ENCODE measurements at regions not wholly inside any gene's neighbourhood (a gene's known extent, or its start where the extent isn't known, plus 50 kb on each side); places are given as distances from the start of the nearest gene placed in this dataset.

GRCh38 chr21:35754583-35754982, 305.7 kb downstream of the SETD4 start:
- no peaks in the 10 kb centered on the region for H3K36me3 ChIP-seq (ENCODE audit: control insufficient read depth, insufficient read depth, low read length)
- H3K27me3 ChIP-seq (ENCODE audit: control insufficient read depth, insufficient read depth, low read length): no peaks in the 10 kb centered on the region
- H3K4me1 ChIP-seq (ENCODE audit: control insufficient read depth, insufficient read depth, low read length): no peaks in the 10 kb centered on the region
- H3K9me3 ChIP-seq (ENCODE audit: control insufficient read depth, insufficient read depth, low read length): no peaks in the 10 kb centered on the region
- WGBS (ENCODE audit: insufficient coverage, insufficient read length): no CpG with 5 or more reads among the region's 2 CpGs
- no peak overlapping the region for H3K4me3 ChIP-seq (ENCODE audit: low read length)
- no peak overlapping the region for H3K27ac ChIP-seq (ENCODE audit: low read length)
- no peak for DNase-seq (ENCODE audit: low read depth, low spot score)

GRCh38 chr21:35753308-35753707, 307.0 kb downstream of the SETD4 start:
- Histone ChIP-seq H3K27ac (ENCODE audit: low read length) (no peak overlapping the region), H3K9me3 (ENCODE audit: control insufficient read depth, insufficient read depth, low read length) (no peaks in the 10 kb centered on the region), H3K27me3 (ENCODE audit: control insufficient read depth, insufficient read depth, low read length) (no peaks in the 10 kb centered on the region), H3K4me3 (ENCODE audit: low read length) (no peak overlapping the region), H3K4me1 (ENCODE audit: control insufficient read depth, insufficient read depth, low read length) (no peaks in the 10 kb centered on the region), H3K36me3 (ENCODE audit: control insufficient read depth, insufficient read depth, low read length) (no peaks in the 10 kb centered on the region)
- DNase-seq (ENCODE audit: low read depth, low spot score): no peak
- WGBS (ENCODE audit: insufficient coverage, insufficient read length): no CpG with 5 or more reads among the region's 2 CpGs

- H3K36me3 ChIP-seq (ENCODE audit: control insufficient read depth, insufficient read depth, low read length): no peaks in the 10 kb centered on the region
- DNase-seq (ENCODE audit: low read depth, low spot score): no peak
- H3K9me3 ChIP-seq (ENCODE audit: control insufficient read depth, insufficient read depth, low read length): no peaks in the 10 kb centered on the region
- H3K27me3 ChIP-seq (ENCODE audit: control insufficient read depth, insufficient read depth, low read length): no peaks in the 10 kb centered on the region
- H3K4me3 ChIP-seq (ENCODE audit: low read length): no peak overlapping the region
- no peaks in the 10 kb centered on the region for H3K4me1 ChIP-seq (ENCODE audit: control insufficient read depth, insufficient read depth, low read length)
- H3K27ac ChIP-seq (ENCODE audit: low read length): no peak overlapping the region
Measured at GRCh38 chr21:35751171-35751570, 309.2 kb downstream of the SETD4 start.

- no peaks in the 10 kb centered on the region for H3K9me3 ChIP-seq (ENCODE audit: control insufficient read depth, insufficient read depth, low read length)
- no peak overlapping the region for H3K4me3 ChIP-seq (ENCODE audit: low read length)
- H3K4me1 ChIP-seq (ENCODE audit: control insufficient read depth, insufficient read depth, low read length): no peaks in the 10 kb centered on the region
- no CpG with 5 or more reads among the region's 3 CpGs for WGBS (ENCODE audit: insufficient coverage, insufficient read length)
- no peaks in the 10 kb centered on the region for H3K36me3 ChIP-seq (ENCODE audit: control insufficient read depth, insufficient read depth, low read length)
- H3K27me3 ChIP-seq (ENCODE audit: control insufficient read depth, insufficient read depth, low read length): no peaks in the 10 kb centered on the region
- no peak overlapping the region for H3K27ac ChIP-seq (ENCODE audit: low read length)
- DNase-seq (ENCODE audit: low read depth, low spot score): no peak
Measured at GRCh38 chr21:35749904-35750303, 310.4 kb downstream of the SETD4 start.

GRCh38 chr21:35748678-35749314, 311.5 kb downstream of the SETD4 start:
- no peaks in the 10 kb centered on the region for H3K9me3 ChIP-seq (ENCODE audit: control insufficient read depth, insufficient read depth, low read length)
- H3K27me3 ChIP-seq (ENCODE audit: control insufficient read depth, insufficient read depth, low read length): no peaks in the 10 kb centered on the region
- no peaks in the 10 kb centered on the region for H3K36me3 ChIP-seq (ENCODE audit: control insufficient read depth, insufficient read depth, low read length)
- H3K4me3 ChIP-seq (ENCODE audit: low read length): no peak overlapping the region
- no CpG with 5 or more reads among the region's 3 CpGs for WGBS (ENCODE audit: insufficient coverage, insufficient read length)
- no peak overlapping the region for H3K27ac ChIP-seq (ENCODE audit: low read length)
- no peaks in the 10 kb centered on the region for H3K4me1 ChIP-seq (ENCODE audit: control insufficient read depth, insufficient read depth, low read length)
- no peak for DNase-seq (ENCODE audit: low read depth, low spot score)

- no peak for DNase-seq (ENCODE audit: low read depth, low spot score)
- WGBS (ENCODE audit: insufficient coverage, insufficient read length): no CpG with 5 or more reads among the region's 4 CpGs
- Histone ChIP-seq H3K4me1 (ENCODE audit: control insufficient read depth, insufficient read depth, low read length) (no peaks in the 10 kb centered on the region), H3K4me3 (ENCODE audit: low read length) (no peak overlapping the region), H3K9me3 (ENCODE audit: control insufficient read depth, insufficient read depth, low read length) (no peaks in the 10 kb centered on the region), H3K36me3 (ENCODE audit: control insufficient read depth, insufficient read depth, low read length) (no peaks in the 10 kb centered on the region), H3K27ac (ENCODE audit: low read length) (no peak overlapping the region), H3K27me3 (ENCODE audit: control insufficient read depth, insufficient read depth, low read length) (no peaks in the 10 kb centered on the region)
Measured at GRCh38 chr21:35743571-35743970, 316.8 kb downstream of the SETD4 start.

- Histone ChIP-seq H3K4me1 (ENCODE audit: control insufficient read depth, insufficient read depth, low read length) (no peaks in the 10 kb centered on the region), H3K27ac (ENCODE audit: low read length) (no peak overlapping the region), H3K27me3 (ENCODE audit: control insufficient read depth, insufficient read depth, low read length) (no peaks in the 10 kb centered on the region), H3K36me3 (ENCODE audit: control insufficient read depth, insufficient read depth, low read length) (no peaks in the 10 kb centered on the region), H3K4me3 (ENCODE audit: low read length) (no peak overlapping the region), H3K9me3 (ENCODE audit: control insufficient read depth, insufficient read depth, low read length) (no peaks in the 10 kb centered on the region)
- DNase-seq (ENCODE audit: low read depth, low spot score): no peak
- WGBS (ENCODE audit: insufficient coverage, insufficient read length): no CpG with 5 or more reads among the region's 8 CpGs
Measured at GRCh38 chr21:35738347-35738961, 321.9 kb downstream of the SETD4 start.

- DNase-seq (ENCODE audit: low read depth, low spot score): no peak
- no CpG with 5 or more reads among the region's 6 CpGs for WGBS (ENCODE audit: insufficient coverage, insufficient read length)
- no peaks in the 10 kb centered on the region for H3K9me3 ChIP-seq (ENCODE audit: control insufficient read depth, insufficient read depth, low read length)
- H3K36me3 ChIP-seq (ENCODE audit: control insufficient read depth, insufficient read depth, low read length): no peaks in the 10 kb centered on the region
- H3K27ac ChIP-seq (ENCODE audit: low read length): no peak overlapping the region
- H3K4me1 ChIP-seq (ENCODE audit: control insufficient read depth, insufficient read depth, low read length): no peaks in the 10 kb centered on the region
- no peaks in the 10 kb centered on the region for H3K27me3 ChIP-seq (ENCODE audit: control insufficient read depth, insufficient read depth, low read length)
- no peak overlapping the region for H3K4me3 ChIP-seq (ENCODE audit: low read length)
Measured at GRCh38 chr21:35737899-35738346, 322.4 kb downstream of the SETD4 start.

DNA sequence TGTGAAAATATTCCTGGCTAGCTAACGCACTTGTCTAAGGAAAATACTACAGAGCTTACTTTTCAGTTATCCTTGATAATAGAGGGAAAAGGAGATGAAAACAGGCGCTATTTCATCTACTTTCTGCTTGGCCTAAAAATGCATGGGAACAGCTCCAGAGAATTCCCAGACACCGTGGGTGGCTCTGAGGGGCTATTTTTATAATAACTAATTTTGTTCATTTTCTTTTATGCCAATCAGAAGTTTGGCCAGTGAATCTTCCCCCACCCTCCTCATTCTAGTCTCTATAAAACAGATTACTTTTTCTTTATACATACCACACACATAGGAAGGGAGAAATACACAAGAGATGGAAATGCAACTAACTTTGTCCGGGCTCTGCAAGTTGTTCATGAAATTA, 322.9 kb downstream of the SETD4 start:
- no peak for DNase-seq (ENCODE audit: low read depth, low spot score)
- Histone ChIP-seq H3K27me3 (ENCODE audit: control insufficient read depth, insufficient read depth, low read length) (0 out of 2 replicates have a peak, but pooled peaks cover 1% of the 10 kb centered on the region), H3K4me1 (ENCODE audit: control insufficient read depth, insufficient read depth, low read length) (no peaks in the 10 kb centered on the region), H3K4me3 (ENCODE audit: low read length) (no peak overlapping the region), H3K36me3 (ENCODE audit: control insufficient read depth, insufficient read depth, low read length) (no peaks in the 10 kb centered on the region), H3K9me3 (ENCODE audit: control insufficient read depth, insufficient read depth, low read length) (no peaks in the 10 kb centered on the region), H3K27ac (ENCODE audit: low read length) (no peak overlapping the region)
- WGBS (ENCODE audit: insufficient coverage, insufficient read length): no CpG with 5 or more reads among the region's 4 CpGs

- H3K4me1 ChIP-seq (ENCODE audit: control insufficient read depth, insufficient read depth, low read length): no peaks in the 10 kb centered on the region
- no peaks in the 10 kb centered on the region for H3K9me3 ChIP-seq (ENCODE audit: control insufficient read depth, insufficient read depth, low read length)
- DNase-seq (ENCODE audit: low read depth, low spot score): no peak
- no peaks in the 10 kb centered on the region for H3K36me3 ChIP-seq (ENCODE audit: control insufficient read depth, insufficient read depth, low read length)
- H3K27me3 ChIP-seq (ENCODE audit: control insufficient read depth, insufficient read depth, low read length): 0 out of 2 replicates have a peak, but pooled peaks cover 1% of the 10 kb centered on the region
- no peak overlapping the region for H3K4me3 ChIP-seq (ENCODE audit: low read length)
- WGBS (ENCODE audit: insufficient coverage, insufficient read length): no CpG with 5 or more reads among the region's 10 CpGs
- no peak overlapping the region for H3K27ac ChIP-seq (ENCODE audit: low read length)
Measured at GRCh38 chr21:35732788-35733187, 327.5 kb downstream of the SETD4 start.

- Histone ChIP-seq H3K36me3 (ENCODE audit: control insufficient read depth, insufficient read depth, low read length) (no peaks in the 10 kb centered on the region), H3K9me3 (ENCODE audit: control insufficient read depth, insufficient read depth, low read length) (no peaks in the 10 kb centered on the region), H3K27me3 (ENCODE audit: control insufficient read depth, insufficient read depth, low read length) (0 out of 2 replicates have a peak, but pooled peaks cover 1% of the 10 kb centered on the region), H3K4me3 (ENCODE audit: low read length) (no peak overlapping the region), H3K4me1 (ENCODE audit: control insufficient read depth, insufficient read depth, low read length) (no peaks in the 10 kb centered on the region), H3K27ac (ENCODE audit: low read length) (no peak overlapping the region)
- WGBS (ENCODE audit: insufficient coverage, insufficient read length): no CpG with 5 or more reads among the region's 8 CpGs
- no peak for DNase-seq (ENCODE audit: low read depth, low spot score)
Measured at GRCh38 chr21:35730325-35730724, 330.0 kb downstream of the SETD4 start.

All from iPS DF 6.9 (cell line).